HG03469 (cell line): ENCODE measurements at regions not wholly inside any gene's neighbourhood (a gene's known extent, or its start where the extent isn't known, plus 50 kb on each side); places are given as distances from the start of the nearest gene placed in this dataset.

ENCODE experiments used
- ATAC-seq: cut with Tn5 transposase; IDR thresholded peaks from one replicate; pipeline ENCODE4 v1.9.1; 2021; ENCODE audit warnings: mild to moderate bottlenecking, moderate library complexity, moderate number of reproducible peaks; ENCODE audit not compliant: unreplicated experiment

- no peak for ATAC-seq
Observed at GRCh38 chr12:94760786-94761185, 110.4 kb upstream of the TMCC3 start.

- ATAC-seq: no peak
Observed at GRCh38 chr12:94756789-94757188, 106.4 kb upstream of the TMCC3 start.

- ATAC-seq: no peak
Observed at GRCh38 chr12:94755598-94755997, 105.2 kb upstream of the TMCC3 start.

- ATAC-seq: no peak
Observed at GRCh38 chr12:94754653-94755052, 104.3 kb upstream of the TMCC3 start.

- ATAC-seq: no peak
Observed at GRCh38 chr12:94753036-94753679, 102.8 kb upstream of the TMCC3 start.

- ATAC-seq: no peak
Observed at GRCh38 chr12:94750864-94751263, 100.5 kb upstream of the TMCC3 start.

- ATAC-seq: no peak
Observed at GRCh38 chr12:94749890-94750289, 99.5 kb upstream of the TMCC3 start.

GRCh38 chr12:94749455-94749854, 99.1 kb upstream of the TMCC3 start:
- ATAC-seq: no peak

GRCh38 chr12:94748726-94749421, 98.5 kb upstream of the TMCC3 start:
- no peak for ATAC-seq

- no peak for ATAC-seq
Observed at GRCh38 chr12:94745562-94745961, 95.2 kb upstream of the TMCC3 start.

GRCh38 chr12:94743174-94743573, 92.8 kb upstream of the TMCC3 start:
- ATAC-seq: no peak

- ATAC-seq: no peak
Observed at GRCh38 chr12:94740601-94741362, 90.4 kb upstream of the TMCC3 start.

GRCh38 chr12:94736820-94737219, 86.5 kb upstream of the TMCC3 start:
- ATAC-seq: no peak

- ATAC-seq: no peak
Observed at GRCh38 chr12:94736004-94736403, 85.6 kb upstream of the TMCC3 start.

GRCh38 chr12:94733727-94734126, 83.4 kb upstream of the TMCC3 start:
- no peak for ATAC-seq

- ATAC-seq: no peak
Observed at GRCh38 chr12:94732367-94732990, 82.1 kb upstream of the TMCC3 start.

GRCh38 chr12:94731733-94732360, 81.5 kb upstream of the TMCC3 start:
- ATAC-seq: no peak

GRCh38 chr12:94730847-94731246, 80.5 kb upstream of the TMCC3 start:
- no peak for ATAC-seq

GRCh38 chr12:94726236-94726835, 76.0 kb upstream of the TMCC3 start:
- ATAC-seq: no peak

- ATAC-seq: no peak
Observed at GRCh38 chr12:94725375-94726168, 75.2 kb upstream of the TMCC3 start.
